ENCODE measurements at regions not wholly inside any gene's neighbourhood (a gene's known extent, or its start where the extent isn't known, plus 50 kb on each side); places are given as distances from the start of the nearest gene placed in this dataset.

GRCh38 chr1:235006132-235006721 lies 122.4 kb downstream of the TOMM20 start:
- TF ChIP-seq CTCF (optimal IDR thresholded peaks at IDR 0.05 in 1 of 3, IDR thresholded peaks at IDR 0.05 in 1 of 3, conservative IDR thresholded peaks at IDR 0.05 in 1 of 3; ENCODE audit: extremely low read depth in 1 of 3, insufficient read depth in 2 of 3, low read length in 3 of 3) (no peak), EZH2 (IDR thresholded peaks at IDR 0.05; ENCODE audit: low read length) (no peak)
